ENCODE measurements at regions not wholly inside any gene's neighbourhood (a gene's known extent, or its start where the extent isn't known, plus 50 kb on each side); places are given as distances from the start of the nearest gene placed in this dataset.

GRCh38 chr1:59115865-59116264 is 181.0 kb upstream of the FGGY start:
- DNase-seq (ENCODE audit: low read depth in 2 of 2) = no peak

- no peak for DNase-seq (ENCODE audit: low read depth in 2 of 2)
Observed at GRCh38 chr1:59116920-59117542, 179.9 kb upstream of the FGGY start.

- no peak for DNase-seq (ENCODE audit: low read depth in 2 of 2)
Observed at GRCh38 chr1:59122527-59122926, 174.4 kb upstream of the FGGY start.

GRCh38 chr1:59123081-59123681 is 173.7 kb upstream of the FGGY start:
- DNase-seq (ENCODE audit: low read depth in 2 of 2) = no peak

DNA sequence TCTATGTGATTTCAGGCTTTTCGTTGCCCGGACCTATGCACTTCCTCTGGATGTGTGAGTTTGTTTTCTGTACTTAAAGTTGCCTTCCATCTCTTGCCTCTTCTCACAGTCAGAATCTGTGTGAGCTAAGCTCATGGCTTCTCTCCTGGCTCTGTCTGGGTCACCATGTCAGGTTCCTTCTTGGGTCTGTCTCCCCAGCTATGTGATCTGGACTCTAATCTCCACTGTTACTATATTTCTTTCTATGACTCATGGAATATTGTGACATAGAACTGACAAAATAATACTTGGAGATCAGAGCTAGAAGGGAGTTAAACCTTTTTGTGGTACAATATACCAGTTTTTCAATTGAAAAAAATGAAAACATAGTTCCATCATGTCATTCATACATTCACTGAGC is 172.7 kb upstream of the FGGY start:
- no peak for DNase-seq (ENCODE audit: low read depth in 2 of 2)

DNA sequence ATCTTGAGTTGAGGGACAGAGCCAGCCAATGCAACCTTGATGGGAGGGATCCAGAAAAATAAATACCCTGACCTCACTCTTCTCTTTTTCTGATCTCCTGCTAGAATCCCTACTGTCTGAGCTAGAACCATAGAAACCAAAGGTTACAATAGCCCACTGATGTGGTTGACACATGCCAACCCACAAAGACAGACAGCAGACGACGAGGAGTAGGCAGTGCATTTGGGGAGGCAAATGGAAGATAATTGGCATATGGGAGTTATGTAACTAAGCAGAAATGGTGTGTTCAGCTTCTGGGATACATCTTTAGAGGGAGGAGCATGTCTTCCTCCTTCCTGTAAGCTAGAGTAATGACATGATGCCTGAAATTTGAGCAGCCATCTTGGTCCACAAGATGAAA is 171.7 kb upstream of the FGGY start:
- DNase-seq (ENCODE audit: low read depth in 2 of 2) = no peak

- peak; percentile 26 for DNase-seq (ENCODE audit: low read depth in 2 of 2)
Observed at GRCh38 chr1:59125676-59126320, 171.1 kb upstream of the FGGY start.

DNA sequence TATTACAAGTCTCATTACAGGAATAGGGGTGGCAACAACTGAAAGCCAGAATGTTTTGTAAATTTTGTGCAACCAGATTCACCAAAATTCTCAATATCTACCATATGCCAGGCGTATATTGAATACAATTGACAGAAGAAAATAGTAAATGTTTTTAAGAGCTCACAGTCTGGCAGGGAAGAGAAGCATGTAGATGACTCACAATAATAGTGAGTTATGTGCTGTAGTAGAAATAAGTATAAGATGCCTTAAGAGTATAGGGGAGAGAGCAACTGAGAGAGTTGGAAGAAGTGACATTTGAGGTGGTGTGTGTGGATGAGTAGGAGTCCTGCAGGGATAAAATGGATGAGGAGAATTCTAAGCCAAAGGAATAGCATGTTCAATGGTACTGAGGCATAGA is 170.5 kb upstream of the FGGY start:
- no peak for DNase-seq (ENCODE audit: low read depth in 2 of 2)

DNA sequence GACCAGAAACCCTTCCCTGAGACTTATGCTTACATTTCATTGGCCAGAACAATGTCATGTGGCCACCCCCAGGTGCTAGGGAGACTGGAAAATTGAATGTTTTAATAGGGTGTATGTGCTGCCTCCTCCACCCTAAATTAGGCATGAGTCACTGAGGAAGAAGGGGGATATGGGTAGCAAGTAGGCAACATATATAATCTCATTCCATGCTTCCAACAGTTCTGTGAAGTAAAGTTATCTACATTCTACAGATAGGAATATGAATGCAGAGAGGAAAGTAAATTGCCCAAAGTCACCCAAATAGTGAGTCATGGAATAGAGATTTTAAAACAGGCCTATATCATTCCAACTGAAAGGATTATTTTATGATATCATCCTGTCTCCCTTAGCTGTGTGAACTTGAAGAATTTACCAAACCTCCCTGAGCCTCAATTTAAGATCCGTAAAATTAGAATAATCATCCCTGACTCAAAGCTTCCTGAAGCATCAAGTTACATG is 168.6 kb upstream of the FGGY start:
- DNase-seq (ENCODE audit: low read depth in 2 of 2) = no peak

DNA sequence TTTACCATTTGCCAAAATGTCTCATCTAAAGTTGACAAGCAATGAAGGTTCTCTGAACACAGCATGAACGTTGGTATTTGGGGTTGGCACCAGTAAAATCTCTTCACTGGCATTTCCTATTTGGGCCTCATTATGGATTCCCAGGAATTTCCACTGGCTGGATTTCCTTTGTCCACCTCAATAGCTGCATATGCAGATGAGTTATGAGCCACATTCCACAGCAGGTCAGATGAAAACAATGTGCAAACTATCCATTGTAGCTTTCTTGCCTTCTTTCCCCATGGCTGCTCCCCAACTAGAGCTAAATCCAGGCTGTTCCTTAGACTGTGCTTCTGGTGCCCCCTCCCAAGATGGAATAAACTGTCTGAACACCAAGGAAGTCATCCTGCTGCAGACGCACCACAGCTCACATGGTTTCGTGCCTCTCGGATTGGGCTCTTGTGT is 168.1 kb upstream of the FGGY start:
- DNase-seq (ENCODE audit: low read depth in 2 of 2) = no peak

GRCh38 chr1:59132295-59132694 is 164.6 kb upstream of the FGGY start:
- no peak for DNase-seq (ENCODE audit: low read depth in 2 of 2)

GRCh38 chr1:59133997-59134396 is 162.9 kb upstream of the FGGY start:
- DNase-seq (ENCODE audit: low read depth in 2 of 2) = no peak

DNA sequence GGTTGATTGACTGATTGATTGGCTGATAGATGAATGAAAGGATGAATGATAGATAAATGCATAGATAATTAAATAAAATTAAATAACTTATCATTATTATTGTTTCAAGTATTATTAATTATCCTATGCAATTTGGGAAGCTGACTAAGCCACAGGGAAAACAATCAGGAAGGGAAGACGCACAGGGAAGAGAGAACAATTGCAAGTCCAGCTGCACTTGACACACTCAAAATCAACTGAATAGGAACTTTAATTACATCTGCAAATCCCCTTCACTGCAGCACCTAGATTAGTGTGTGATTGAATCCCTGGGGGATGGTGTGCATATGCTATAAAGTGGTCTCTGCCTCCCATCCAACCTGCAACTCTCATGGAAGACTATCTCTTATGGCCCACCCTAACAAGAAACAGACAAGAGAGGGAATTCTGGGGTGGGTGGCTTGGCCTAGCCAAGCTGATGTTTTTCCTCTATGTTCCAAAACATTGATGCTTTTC is 161.1 kb upstream of the FGGY start:
- no peak for DNase-seq (ENCODE audit: low read depth in 2 of 2)

- no peak for DNase-seq (ENCODE audit: low read depth in 2 of 2)
Observed at GRCh38 chr1:59136541-59137275, 160.2 kb upstream of the FGGY start.

GRCh38 chr1:59137276-59137615 is 159.6 kb upstream of the FGGY start:
- DNase-seq (ENCODE audit: low read depth in 2 of 2) = no peak

DNA sequence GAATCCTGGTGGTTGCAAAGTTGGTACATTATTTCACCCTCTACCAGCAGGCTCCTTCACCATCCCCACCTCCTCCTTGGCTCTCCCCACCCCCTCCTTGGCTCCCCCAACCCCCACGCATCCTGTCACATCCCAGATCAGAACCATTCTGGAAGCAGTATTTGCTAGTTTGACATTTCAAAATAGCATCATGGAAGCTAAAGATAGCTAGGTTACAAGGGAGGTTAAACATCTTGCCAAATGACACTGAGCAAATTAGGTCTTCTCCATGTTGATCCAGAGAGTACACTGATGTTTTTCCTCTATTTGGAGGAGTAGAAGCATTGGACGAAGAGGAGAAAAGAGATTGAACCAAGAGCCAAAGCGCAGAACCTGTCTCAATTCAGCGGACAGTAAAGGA is 158.9 kb upstream of the FGGY start:
- DNase-seq (ENCODE audit: low read depth in 2 of 2) = no peak

GRCh38 chr1:59138402-59138801 is 158.5 kb upstream of the FGGY start:
- DNase-seq (ENCODE audit: low read depth in 2 of 2) = no peak

DNA sequence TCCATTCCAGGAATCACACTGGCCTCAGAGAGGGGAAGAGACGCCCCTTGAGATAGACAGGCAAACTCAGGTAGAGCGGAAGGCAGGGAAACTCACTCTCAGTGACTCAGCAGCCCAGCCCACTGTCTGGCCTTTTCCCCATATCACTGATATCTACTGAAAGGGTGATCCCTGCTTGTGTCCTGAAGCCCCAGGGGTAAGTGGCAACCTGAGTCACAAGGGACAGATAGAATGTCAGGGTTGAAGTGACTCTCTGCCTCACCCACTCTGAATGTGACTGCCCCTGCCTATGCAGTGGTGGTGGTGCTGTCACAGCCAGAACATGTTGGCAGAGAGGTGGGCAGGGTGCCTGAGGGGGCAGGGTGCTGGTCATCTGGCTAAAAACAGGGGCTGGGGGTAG is 157.5 kb upstream of the FGGY start:
- DNase-seq (ENCODE audit: low read depth in 2 of 2) = no peak

DNA sequence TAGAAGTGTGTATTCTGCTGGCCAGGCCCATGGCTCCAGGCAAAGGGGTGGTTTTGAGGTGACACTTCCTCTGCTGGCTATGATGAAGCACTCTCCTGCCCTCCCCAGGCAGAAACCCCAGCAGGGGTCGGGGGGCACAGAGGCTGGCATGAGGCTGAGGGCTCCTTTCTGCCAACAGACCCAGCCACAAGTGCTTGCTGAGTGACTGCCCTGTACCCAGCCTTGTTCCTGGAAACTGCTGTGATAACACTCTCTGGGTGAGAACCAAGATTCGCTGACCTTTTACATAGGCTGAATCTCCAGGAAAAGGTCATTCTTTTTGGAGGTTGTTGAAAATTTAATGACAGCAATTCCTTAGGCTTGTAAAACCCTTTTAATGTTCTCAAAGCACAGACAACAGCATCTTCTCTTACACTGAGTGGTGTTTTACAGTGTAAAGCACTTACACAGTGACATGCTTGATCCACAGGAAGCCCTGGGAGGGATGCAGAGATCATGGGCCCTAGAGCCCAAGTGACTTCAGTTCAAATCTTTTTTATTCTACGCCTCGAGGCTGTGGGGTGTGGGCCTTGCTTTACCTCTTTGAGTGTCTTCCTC is 155.5 kb upstream of the FGGY start:
- no peak for DNase-seq (ENCODE audit: low read depth in 2 of 2)

DNA sequence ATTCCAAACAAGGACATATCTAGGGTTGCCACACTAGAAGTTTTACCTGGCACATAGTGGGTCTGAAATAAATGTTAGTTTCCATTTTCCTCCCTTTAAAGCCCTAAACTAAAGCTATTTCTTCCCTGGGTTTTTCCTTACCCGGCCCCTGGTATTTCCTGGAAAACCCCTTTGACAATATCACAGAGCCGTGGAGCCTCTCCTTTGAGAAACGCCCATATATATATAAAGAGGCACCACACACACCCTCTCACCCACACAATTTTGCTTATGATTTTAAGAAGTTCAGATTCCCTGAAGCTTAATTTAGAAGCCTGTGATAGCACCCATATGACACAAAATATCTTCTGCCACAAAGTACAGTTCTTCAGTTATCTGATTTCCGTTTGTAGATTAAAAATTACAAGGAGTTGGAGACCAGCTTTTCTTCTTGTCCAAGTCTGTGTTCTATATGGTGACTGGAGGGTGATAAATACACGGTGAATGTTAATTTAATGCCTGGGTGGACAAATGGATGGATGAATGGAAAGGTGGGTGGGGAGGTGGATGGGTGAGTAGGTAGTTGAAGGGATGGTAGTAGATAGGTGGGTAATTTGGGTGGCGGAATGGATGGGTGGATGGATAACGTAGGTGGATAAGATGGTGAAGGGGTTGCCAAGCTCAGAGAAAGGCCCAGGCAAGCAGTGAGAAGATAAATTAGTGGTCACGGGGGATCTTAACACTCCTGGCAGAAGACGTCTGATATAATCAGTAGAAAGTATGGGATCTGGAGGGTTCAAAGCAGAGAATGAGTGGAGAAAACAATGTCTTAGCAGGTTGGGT is 154.4 kb upstream of the FGGY start:
- no peak for DNase-seq (ENCODE audit: low read depth in 2 of 2)

- no peak for DNase-seq (ENCODE audit: low read depth in 2 of 2)
Observed at GRCh38 chr1:59143133-59143487, 153.8 kb upstream of the FGGY start.

Data from stimulated activated CD8-positive, alpha-beta memory T cell treated with anti-CD3 and anti-CD28 coated beads, Interleukin-15, amount 100 ng/mL, for 48 hours (primary cell).